ENCODE measurements at regions not wholly inside any gene's neighbourhood (a gene's known extent, or its start where the extent isn't known, plus 50 kb on each side); places are given as distances from the start of the nearest gene placed in this dataset.

- no peak overlapping the region for H3K4me3 ChIP-seq
- WGBS, 2 donors (ENCODE audit: low coverage in 1 of 2), result 73 to 93% methylated on average over 3 to 4 of the region's 4 CpGs
- no peaks in the 10 kb centered on the region for H3K9me3 ChIP-seq
- H3K27ac ChIP-seq, result no peak overlapping the region
- TF ChIP-seq POLR2AphosphoS5 (IDR thresholded peaks at IDR 0.05) (no peak), EP300 (IDR thresholded peaks at IDR 0.05) (no peak), POLR2A (IDR thresholded peaks at IDR 0.05) (no peak), CTCF (IDR thresholded peaks at IDR 0.05) (no peak)
- ATAC-seq, result no peak
- no peaks in the 10 kb centered on the region for H3K36me3 ChIP-seq
- H3K27me3 ChIP-seq, result no peaks in the 10 kb centered on the region
- peaks cover 0 to 5% (median 0%) of the 10 kb centered on the region in 3 donors for H3K4me1 ChIP-seq
Observed at GRCh38 chr4:141427726-141428296, 207.1 kb downstream of the ZNF330 start.

GRCh38 chr4:141429933-141430332 lies 206.4 kb upstream of the IL15 start:
- Histone ChIP-seq H3K9me3 (no peaks in the 10 kb centered on the region), H3K27ac (no peak overlapping the region), H3K27me3 (no peaks in the 10 kb centered on the region), H3K4me1 (peaks cover 0 to 4% (median 0%) of the 10 kb centered on the region in 3 donors), H3K4me3 (no peak overlapping the region), H3K36me3 (no peaks in the 10 kb centered on the region)
- no peak for TF ChIP-seq POLR2AphosphoS5 (IDR thresholded peaks at IDR 0.05)
- TF ChIP-seq POLR2A (IDR thresholded peaks at IDR 0.05), result no peak
- no peak for TF ChIP-seq EP300 (IDR thresholded peaks at IDR 0.05)
- no peak for TF ChIP-seq CTCF (IDR thresholded peaks at IDR 0.05)
- ATAC-seq, result no peak
- 75 to 83% methylated on average over 1 to 6 of the region's 6 CpGs for WGBS, 2 donors (ENCODE audit: low coverage in 1 of 2)

- ATAC-seq, result no peak
- 90 to 92% methylated on average over 4 of the region's 4 CpGs for WGBS, 2 donors (ENCODE audit: low coverage in 1 of 2)
Observed at GRCh38 chr4:141430686-141431085, 205.7 kb upstream of the IL15 start.

GRCh38 chr4:141432000-141432712 lies 204.2 kb upstream of the IL15 start:
- Histone ChIP-seq H3K4me3 (no peak overlapping the region), H3K9me3 (no peaks in the 10 kb centered on the region), H3K36me3 (no peaks in the 10 kb centered on the region), H3K27me3 (no peaks in the 10 kb centered on the region), H3K27ac (no peak overlapping the region), H3K4me1 (no peaks in the 10 kb centered on the region)
- TF ChIP-seq POLR2A (IDR thresholded peaks at IDR 0.05) (no peak), CTCF (IDR thresholded peaks at IDR 0.05) (no peak), POLR2AphosphoS5 (IDR thresholded peaks at IDR 0.05) (no peak), EP300 (IDR thresholded peaks at IDR 0.05) (no peak)
- ATAC-seq, result no peak
- 44 to 54% methylated on average over 2 of the region's 2 CpGs for WGBS, 2 donors (ENCODE audit: low coverage in 1 of 2)

More at GRCh38 chr4:141430686-141431085, 205.7 kb upstream of the IL15 start:
- H3K36me3 ChIP-seq, result no peaks in the 10 kb centered on the region
- H3K4me3 ChIP-seq, result no peak overlapping the region
- H3K9me3 ChIP-seq, result no peaks in the 10 kb centered on the region
- H3K27me3 ChIP-seq, result no peaks in the 10 kb centered on the region
- no peak overlapping the region for H3K27ac ChIP-seq
- no peaks in the 10 kb centered on the region for H3K4me1 ChIP-seq
- no peak for TF ChIP-seq POLR2AphosphoS5 (IDR thresholded peaks at IDR 0.05)
- no peak for TF ChIP-seq POLR2A (IDR thresholded peaks at IDR 0.05)
- no peak for TF ChIP-seq CTCF (IDR thresholded peaks at IDR 0.05)
- TF ChIP-seq EP300 (IDR thresholded peaks at IDR 0.05), result no peak

Measured in gastroesophageal sphincter (tissue), 4 donors.